ENCODE measurements at regions not wholly inside any gene's neighbourhood (a gene's known extent, or its start where the extent isn't known, plus 50 kb on each side); places are given as distances from the start of the nearest gene placed in this dataset.

GRCh38 chr12:4026020-4026358 lies 152.8 kb upstream of the PARP11 start:
- TF ChIP-seq POLR2A (IDR thresholded peaks at IDR 0.05) (no peak), CTCF (IDR thresholded peaks at IDR 0.05) (no peak), POLR2AphosphoS5 (IDR thresholded peaks at IDR 0.05; ENCODE audit: insufficient read depth in 1 of 2, low read depth in 1 of 2) (no peak)
